Activated T-cell treated with anti-CD3 and anti-CD28 coated beads, Interleukin-2, amount 50 U/mL, for 72 hours (primary cell): ENCODE measurements at regions not wholly inside any gene's neighbourhood (a gene's known extent, or its start where the extent isn't known, plus 50 kb on each side); places are given as distances from the start of the nearest gene placed in this dataset.

Experiments used
- ATAC-seq, 2 donors: fragments of 150-1000 bp; cut with Tn5 transposase; replicated peaks in 1 of 2; 2 replicates each; pipeline ENCODE4 v1.10.0; 2021; ENCODE audit warnings: moderate library complexity in 2 of 2, mild to moderate bottlenecking in 1 of 2
- DNase-seq, 2 donors: peaks; one replicate each; pipeline ENCODE4 v3.0.0; 2021 to 2022; ENCODE audit warnings: mixed read lengths in 1 of 2
- H3K27ac Mint-ChIP-seq: one replicate; pipeline ENCODE4 v1.8.0; 2022; ENCODE audit warnings: mild to moderate bottlenecking, moderate library complexity, mixed read lengths
- H3K27me3 Mint-ChIP-seq: one replicate; pipeline ENCODE4 v1.8.0; 2022; ENCODE audit warnings: low read depth, mixed read lengths
- H3K36me3 Mint-ChIP-seq, 2 donors: one replicate each; pipeline ENCODE4 v1.8.0; 2022; ENCODE audit warnings: mixed read lengths in 2 of 2, mild to moderate bottlenecking in 1 of 2; ENCODE audit not compliant: insufficient read depth in 2 of 2
- H3K4me1 Mint-ChIP-seq: one replicate; pipeline ENCODE4 v1.8.0; 2022; ENCODE audit warnings: low read depth, mixed read lengths
- H3K4me3 Mint-ChIP-seq, 2 donors: one replicate each; pipeline ENCODE4 v1.8.0; 2022; ENCODE audit warnings: mild to moderate bottlenecking in 2 of 2, mixed read lengths in 2 of 2, moderate library complexity in 2 of 2
- H3K9me3 Mint-ChIP-seq, 2 donors: one replicate each; pipeline ENCODE4 v1.8.0; 2022; ENCODE audit warnings: mixed read lengths in 2 of 2

DNA sequence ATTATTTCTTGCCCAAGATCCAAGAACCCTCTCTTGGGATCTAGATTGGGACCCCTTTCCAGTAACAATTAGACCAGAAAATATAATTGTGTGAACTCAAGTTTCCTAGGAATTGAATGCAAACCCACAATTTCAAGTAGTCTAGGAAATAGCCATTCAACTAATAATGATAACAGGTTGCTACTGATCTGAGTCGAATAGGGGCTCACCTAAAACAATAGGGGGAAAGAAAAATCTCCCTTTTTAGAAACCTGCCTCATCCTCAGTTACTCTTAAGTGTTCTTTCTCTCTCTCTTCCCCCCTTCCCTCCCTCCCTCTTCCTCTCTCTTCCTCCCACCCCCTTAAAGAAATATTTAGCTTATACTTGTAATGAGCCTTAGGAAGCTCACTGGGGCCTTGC is 555.3 kb downstream of the IGSF11 start:
- DNase-seq (no peak), ATAC-seq (no peak)
- no peak overlapping the region for H3K27ac Mint-ChIP-seq
- H3K9me3 Mint-ChIP-seq = peaks cover 2 to 4% of the 10 kb centered on the region in 2 donors
- no peaks in the 10 kb centered on the region for H3K27me3 Mint-ChIP-seq
- H3K36me3 Mint-ChIP-seq = no peaks in the 10 kb centered on the region
- H3K4me3 Mint-ChIP-seq = no peak overlapping the region
- no peaks in the 10 kb centered on the region for H3K4me1 Mint-ChIP-seq

GRCh38 chr3:118480101-118480860 is 554.4 kb downstream of the IGSF11 start:
- H3K4me3 Mint-ChIP-seq = no peak overlapping the region

GRCh38 chr3:118485693-118486092 is 549.0 kb downstream of the IGSF11 start:
- ATAC-seq (no peak), DNase-seq (no peak)
- peaks cover 6 to 7% of the 10 kb centered on the region in 2 donors for H3K9me3 Mint-ChIP-seq
- no peak overlapping the region for H3K4me3 Mint-ChIP-seq
- H3K36me3 Mint-ChIP-seq = no peaks in the 10 kb centered on the region
- no peak overlapping the region for H3K27ac Mint-ChIP-seq
- no peaks in the 10 kb centered on the region for H3K27me3 Mint-ChIP-seq
- H3K4me1 Mint-ChIP-seq = no peaks in the 10 kb centered on the region

More at GRCh38 chr3:118480101-118480860, 554.4 kb downstream of the IGSF11 start:
- Mint-ChIP-seq H3K36me3 (no peaks in the 10 kb centered on the region), H3K27ac (no peak overlapping the region), H3K4me1 (no peaks in the 10 kb centered on the region), H3K9me3 (peaks cover 2 to 4% of the 10 kb centered on the region in 2 donors), H3K27me3 (no peaks in the 10 kb centered on the region)
- ATAC-seq = no peak
- no peak for DNase-seq

DNA sequence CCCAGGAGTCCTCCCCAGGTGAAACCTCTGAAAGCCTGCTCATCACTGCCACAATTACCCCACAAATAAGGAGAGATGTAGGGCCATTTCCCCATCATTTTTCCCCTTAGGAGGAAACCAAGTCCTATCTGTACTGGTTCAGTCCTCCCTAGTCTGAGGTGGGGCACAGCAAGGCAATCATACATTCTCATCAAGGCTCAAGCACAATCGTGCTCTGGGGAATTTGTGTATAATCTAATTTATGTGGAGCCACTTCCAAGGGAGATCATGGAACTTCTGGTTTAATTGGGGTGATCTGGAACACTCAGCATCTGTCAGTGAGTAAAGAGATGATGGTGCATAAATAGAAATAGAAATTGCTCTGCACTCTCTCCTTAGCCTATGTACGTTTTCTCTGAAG is 546.9 kb downstream of the IGSF11 start:
- Mint-ChIP-seq H3K27ac (no peak overlapping the region), H3K4me1 (no peaks in the 10 kb centered on the region), H3K4me3 (no peak overlapping the region), H3K9me3 (peaks cover 5 to 7% of the 10 kb centered on the region in 2 donors), H3K36me3 (no peaks in the 10 kb centered on the region), H3K27me3 (no peaks in the 10 kb centered on the region)
- no peak for ATAC-seq
- DNase-seq = no peak

DNA sequence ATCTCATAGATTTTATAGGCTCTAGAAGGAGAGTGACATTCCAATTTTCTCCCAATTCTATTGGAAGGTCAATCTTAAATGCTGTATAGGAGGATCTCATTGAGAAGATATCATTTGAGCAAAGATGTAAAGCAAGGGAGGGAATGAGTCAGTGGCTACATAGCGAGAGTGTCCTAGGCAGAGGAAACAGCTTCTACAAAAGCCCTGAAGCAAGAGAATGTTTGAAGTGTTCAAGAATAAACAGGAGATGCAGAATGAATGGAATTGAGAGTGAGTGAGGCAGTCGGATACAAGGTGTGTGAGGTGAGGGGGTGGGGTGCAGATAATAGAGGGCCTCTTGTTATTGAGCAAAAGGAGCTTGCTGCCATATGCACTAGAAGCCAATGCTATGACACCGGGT is 545.9 kb downstream of the IGSF11 start:
- ATAC-seq = no peak
- Mint-ChIP-seq H3K36me3 (no peaks in the 10 kb centered on the region), H3K27ac (no peak overlapping the region), H3K4me1 (no peaks in the 10 kb centered on the region), H3K27me3 (no peaks in the 10 kb centered on the region), H3K4me3 (no peak overlapping the region), H3K9me3 (peaks cover 3 to 5% of the 10 kb centered on the region in 2 donors)
- no peak for DNase-seq

GRCh38 chr3:118495206-118495605 is 539.4 kb downstream of the IGSF11 start:
- H3K36me3 Mint-ChIP-seq = no peaks in the 10 kb centered on the region
- H3K27ac Mint-ChIP-seq = no peak overlapping the region
- no peak overlapping the region for H3K4me3 Mint-ChIP-seq
- no peak for DNase-seq
- ATAC-seq = no peak
- H3K27me3 Mint-ChIP-seq = no peaks in the 10 kb centered on the region
- no peaks in the 10 kb centered on the region for H3K4me1 Mint-ChIP-seq
- peaks cover 0 to 5% of the 10 kb centered on the region in 2 donors for H3K9me3 Mint-ChIP-seq

GRCh38 chr3:118497274-118497673 is 537.4 kb downstream of the IGSF11 start:
- Mint-ChIP-seq H3K9me3 (peaks cover 0 to 2% of the 10 kb centered on the region in 2 donors), H3K4me3 (no peak overlapping the region), H3K4me1 (no peaks in the 10 kb centered on the region), H3K36me3 (no peaks in the 10 kb centered on the region), H3K27ac (no peak overlapping the region), H3K27me3 (no peaks in the 10 kb centered on the region)
- ATAC-seq = no peak
- no peak for DNase-seq

GRCh38 chr3:118501152-118501551 is 533.5 kb downstream of the IGSF11 start:
- ATAC-seq = no peak
- no peaks in the 10 kb centered on the region for H3K36me3 Mint-ChIP-seq
- no peak overlapping the region for H3K27ac Mint-ChIP-seq
- no peak overlapping the region for H3K4me3 Mint-ChIP-seq
- no peaks in the 10 kb centered on the region for H3K4me1 Mint-ChIP-seq
- peaks cover 0 to 3% of the 10 kb centered on the region in 2 donors for H3K9me3 Mint-ChIP-seq
- no peak for DNase-seq
- H3K27me3 Mint-ChIP-seq = no peaks in the 10 kb centered on the region

- ATAC-seq (no peak), DNase-seq (no peak)
- Mint-ChIP-seq H3K27ac (no peak overlapping the region), H3K9me3 (peaks cover 0 to 3% of the 10 kb centered on the region in 2 donors), H3K4me3 (no peak overlapping the region), H3K36me3 (no peaks in the 10 kb centered on the region), H3K4me1 (no peaks in the 10 kb centered on the region), H3K27me3 (no peaks in the 10 kb centered on the region)
Observed at GRCh38 chr3:118504906-118505305, 529.7 kb downstream of the IGSF11 start.

DNA sequence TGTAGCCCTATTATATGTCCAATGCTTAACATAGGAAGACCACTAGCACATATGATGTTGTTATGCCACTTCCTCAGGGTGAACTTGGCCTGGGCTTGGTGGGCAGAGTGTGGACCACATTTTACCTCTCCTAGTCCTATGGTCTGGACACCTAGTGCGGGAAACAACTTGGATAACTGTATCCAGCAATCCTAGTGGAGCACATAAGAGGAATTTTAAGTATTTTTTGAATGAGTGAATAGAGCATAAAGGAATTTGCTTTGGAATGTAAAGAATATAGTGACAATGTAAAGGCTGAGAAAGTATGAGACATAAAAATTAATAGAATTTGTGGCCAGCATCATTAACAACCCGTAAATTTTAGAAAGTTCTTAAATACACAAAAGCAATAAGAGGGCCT is 528.9 kb downstream of the IGSF11 start:
- Mint-ChIP-seq H3K4me1 (no peaks in the 10 kb centered on the region), H3K27me3 (no peaks in the 10 kb centered on the region), H3K36me3 (no peaks in the 10 kb centered on the region), H3K27ac (no peak overlapping the region), H3K4me3 (no peak overlapping the region), H3K9me3 (peaks cover 0 to 5% of the 10 kb centered on the region in 2 donors)
- ATAC-seq (no peak), DNase-seq (no peak)

- Mint-ChIP-seq H3K36me3 (no peaks in the 10 kb centered on the region), H3K4me1 (no peaks in the 10 kb centered on the region), H3K27ac (no peak overlapping the region), H3K4me3 (no peak overlapping the region), H3K9me3 (peaks cover 0 to 4% of the 10 kb centered on the region in 2 donors), H3K27me3 (no peaks in the 10 kb centered on the region)
- DNase-seq (no peak), ATAC-seq (no peak)
Observed at GRCh38 chr3:118511402-118511801, 523.2 kb downstream of the IGSF11 start.

DNA sequence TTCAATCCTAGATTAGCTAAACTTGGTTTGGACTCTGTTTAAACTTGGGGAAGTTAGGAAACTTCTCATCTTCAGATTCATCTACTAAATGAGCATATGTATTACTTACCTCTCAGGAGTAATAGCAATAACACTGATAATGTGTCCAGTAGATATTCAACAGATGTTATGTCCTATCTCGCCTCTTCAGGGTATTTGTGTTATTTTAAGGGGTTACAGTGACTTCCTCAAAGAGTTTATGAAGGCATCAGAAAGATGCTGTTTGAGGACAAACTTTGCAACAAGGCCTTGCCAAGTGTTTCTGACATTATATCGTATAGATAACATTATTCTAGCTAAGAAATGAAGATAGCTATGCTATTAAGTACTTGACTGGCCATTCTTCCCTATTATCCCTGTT is 522.3 kb downstream of the IGSF11 start:
- no peaks in the 10 kb centered on the region for H3K4me1 Mint-ChIP-seq
- DNase-seq (no peak), ATAC-seq (no peak)
- no peaks in the 10 kb centered on the region for H3K36me3 Mint-ChIP-seq
- H3K27ac Mint-ChIP-seq = no peak overlapping the region
- H3K27me3 Mint-ChIP-seq = no peaks in the 10 kb centered on the region
- peaks cover 0 to 4% of the 10 kb centered on the region in 2 donors for H3K9me3 Mint-ChIP-seq
- no peak overlapping the region for H3K4me3 Mint-ChIP-seq

DNA sequence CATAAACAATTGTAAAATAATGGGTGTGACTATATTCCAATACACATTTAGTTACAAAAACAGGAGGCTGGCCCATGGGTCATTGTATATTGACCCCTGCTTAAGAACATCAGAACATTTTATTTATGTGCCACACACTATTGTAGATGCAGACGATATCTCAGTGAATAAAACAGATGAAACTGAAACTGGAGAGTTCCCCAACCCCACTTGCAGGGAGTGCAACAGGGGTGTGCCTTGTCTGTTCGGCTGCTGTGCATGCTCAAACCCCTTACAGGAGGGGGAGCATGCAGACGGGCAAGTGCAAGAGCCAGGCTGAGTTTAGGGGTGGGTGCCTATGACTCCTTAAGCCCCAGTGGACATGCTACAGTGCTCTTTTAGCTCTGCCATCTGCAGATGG is 509.6 kb downstream of the IGSF11 start:
- Mint-ChIP-seq H3K9me3 (peaks cover 0 to 7% of the 10 kb centered on the region in 2 donors), H3K4me3 (no peak overlapping the region), H3K27ac (no peak overlapping the region), H3K36me3 (no peaks in the 10 kb centered on the region), H3K27me3 (no peaks in the 10 kb centered on the region), H3K4me1 (no peaks in the 10 kb centered on the region)
- DNase-seq (no peak), ATAC-seq (no peak)
